HuH-7.5 (cell line): ENCODE measurements at regions not wholly inside any gene's neighbourhood (a gene's known extent, or its start where the extent isn't known, plus 50 kb on each side); places are given as distances from the start of the nearest gene placed in this dataset.
A peak's percentile ranks its signal among the peaks of the same experiment; 100 is the strongest.
"Not testable (repeated sequence)": the region's sequence is repeated elsewhere in the genome, so short reads cannot be mapped to it uniquely, and the experiment has no call there.

Source experiments
- DNase-seq: peaks from one replicate; pipeline ENCODE4 v3.0.0; 2011; ENCODE audit warnings: low spot score

DNA sequence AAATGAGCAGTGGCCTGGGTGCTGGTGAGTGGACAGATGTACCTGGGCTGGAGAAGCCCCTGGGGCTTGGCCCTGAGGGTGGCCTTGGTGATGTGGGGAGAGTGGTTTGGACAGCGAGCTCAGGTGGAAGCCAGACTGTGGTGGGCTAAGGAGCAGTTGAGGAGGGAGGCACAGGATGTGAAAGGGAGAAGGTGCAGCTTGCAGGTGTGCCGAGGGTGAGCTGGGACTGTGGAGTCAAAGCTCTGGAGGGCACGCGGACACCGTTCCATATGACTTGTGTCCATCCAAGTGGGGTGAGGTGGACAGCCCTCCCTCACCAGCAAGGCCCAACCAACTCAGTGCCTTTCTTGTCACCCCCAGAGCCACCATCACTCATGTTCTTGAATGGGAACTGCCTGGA, 170.8 kb upstream of the ZNF267 start:
- DNase-seq, result no peak

DNA sequence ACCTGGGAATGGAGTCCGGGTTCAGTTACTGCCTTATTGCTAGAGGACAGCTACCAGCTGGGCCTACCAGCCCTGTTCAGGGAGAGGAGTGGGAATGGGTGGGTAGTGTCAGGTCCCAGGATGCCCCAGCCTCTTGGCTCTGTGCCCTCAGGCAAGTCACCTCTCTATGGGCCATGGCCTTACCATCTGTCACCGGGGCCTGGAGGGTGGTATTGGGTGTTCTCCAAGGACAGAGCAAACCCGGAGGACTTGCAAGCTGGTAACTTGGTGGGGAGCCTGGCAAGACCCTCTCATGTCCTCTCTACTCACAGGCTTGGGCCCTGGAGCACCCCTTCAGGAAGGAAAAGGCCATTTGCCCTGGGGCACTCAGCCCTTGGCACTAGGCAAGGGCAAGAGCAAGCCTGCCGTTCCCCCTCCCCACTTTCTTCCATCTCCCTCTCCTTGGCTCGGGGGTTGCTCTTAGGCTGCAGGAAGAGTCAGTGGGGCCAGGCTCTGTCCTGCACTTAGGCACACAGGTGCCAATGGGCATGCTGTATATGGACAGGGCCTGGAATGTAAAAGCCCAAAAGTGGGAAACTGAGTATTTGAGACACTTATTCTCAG, 170.0 kb upstream of the ZNF267 start:
- DNase-seq, result no peak

DNA sequence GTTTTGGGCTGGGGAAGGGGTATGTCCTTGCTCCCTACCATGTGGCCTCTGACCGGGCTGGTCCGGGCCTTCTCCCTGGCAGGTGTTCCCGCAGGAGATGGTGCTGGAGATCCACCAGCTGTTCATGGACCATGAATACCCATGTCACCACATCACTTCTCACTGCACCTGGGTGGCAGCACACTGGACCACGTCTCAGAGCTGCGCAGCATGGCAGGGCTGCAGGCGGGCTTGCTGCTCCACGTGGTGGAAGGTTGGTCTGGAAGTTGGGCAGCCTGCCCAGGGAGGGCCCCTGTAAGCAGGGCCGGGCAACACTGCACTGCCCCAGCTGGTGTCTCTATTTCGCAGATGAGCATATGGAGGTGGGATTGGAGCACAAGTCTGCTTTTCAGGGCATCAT, 169.5 kb upstream of the ZNF267 start:
- DNase-seq, result no peak

DNA sequence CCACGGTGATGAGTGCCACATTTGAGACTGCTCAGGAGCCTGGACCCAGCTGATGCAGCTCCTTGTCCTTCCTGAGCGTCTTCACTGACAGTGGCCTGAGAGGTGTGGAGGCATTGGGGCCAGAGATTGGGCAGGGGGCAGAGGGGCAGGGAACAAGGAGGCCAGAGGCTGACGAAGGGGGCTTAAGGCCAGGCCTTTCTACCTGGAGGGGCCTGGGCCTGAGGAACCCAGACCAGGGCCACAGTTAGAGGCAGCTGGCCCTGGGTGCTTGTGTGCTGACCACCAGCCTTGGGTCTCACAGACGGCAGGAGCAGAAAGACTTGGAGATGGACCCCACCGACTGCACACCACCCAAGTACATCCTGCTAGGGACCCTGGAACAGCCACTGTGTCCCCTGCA, 168.2 kb upstream of the ZNF267 start:
- no peak for DNase-seq

DNA sequence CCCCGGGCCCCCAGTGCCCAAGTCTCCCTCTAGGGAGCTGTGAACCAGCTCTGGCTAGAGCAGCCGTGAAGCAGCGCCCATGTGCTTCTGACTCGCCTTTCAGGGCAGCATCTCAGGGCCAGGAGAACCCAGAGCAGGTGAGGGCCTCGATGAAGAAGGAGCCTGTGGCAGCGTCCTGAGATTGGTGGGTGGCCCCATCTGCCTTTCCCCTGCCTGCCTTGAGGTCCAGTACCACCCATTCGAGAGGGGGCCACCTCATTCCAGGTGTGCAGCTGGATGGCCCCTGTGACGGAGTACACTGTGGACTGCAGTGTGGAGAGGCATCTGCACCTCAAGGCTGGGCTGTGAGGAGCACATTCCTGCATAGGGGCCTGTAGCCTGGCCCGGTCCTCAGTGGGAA, 167.3 kb upstream of the ZNF267 start:
- DNase-seq, result no peak

DNA sequence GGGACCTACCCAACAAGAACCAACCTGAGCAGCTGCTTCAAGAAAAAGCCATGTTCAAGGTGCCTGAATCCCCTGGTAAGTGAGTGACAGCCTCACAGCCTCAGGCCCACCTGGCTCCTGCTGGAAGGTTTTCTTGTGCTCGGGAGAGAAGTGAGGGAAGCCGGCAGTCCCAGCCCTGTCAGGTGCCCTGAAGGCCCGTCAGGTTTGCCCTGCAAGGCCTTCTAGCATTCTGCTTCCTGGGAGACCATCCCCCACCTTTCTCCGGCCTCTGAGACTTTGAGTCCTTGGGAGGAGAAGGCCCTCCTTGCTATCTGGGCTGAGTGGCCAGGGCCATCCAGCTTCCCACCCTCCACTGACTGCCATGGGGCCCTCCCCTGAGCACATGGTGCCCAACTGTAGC, 166.7 kb upstream of the ZNF267 start:
- DNase-seq, result no peak

DNA sequence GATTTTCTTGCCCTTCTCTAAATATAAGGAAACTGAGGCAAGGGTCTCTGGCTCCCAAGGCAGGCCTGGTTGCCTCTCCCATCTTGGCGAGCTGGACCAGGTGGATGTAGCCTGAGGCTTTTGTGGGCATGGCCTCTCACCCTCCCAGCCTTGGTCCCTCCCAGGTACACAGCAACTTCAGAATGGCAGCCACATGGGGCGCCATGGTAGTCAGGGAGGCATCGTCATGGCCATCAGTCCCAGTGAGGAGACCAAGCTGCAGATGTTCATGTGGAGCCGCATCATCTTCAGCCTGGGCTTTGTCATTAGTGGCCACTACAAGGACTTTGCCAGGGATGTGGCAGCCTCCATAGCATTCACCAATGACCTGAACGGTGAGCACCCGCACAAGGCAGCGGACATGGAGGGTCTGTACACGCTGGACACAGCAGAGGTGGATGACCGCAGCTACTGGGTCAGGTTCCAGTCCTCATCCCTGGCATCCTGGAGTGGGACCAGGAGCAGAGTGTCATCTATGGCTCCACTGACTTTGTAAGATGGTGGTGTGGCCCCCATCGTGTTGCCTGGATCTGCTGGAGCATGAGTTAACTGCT, 165.8 kb upstream of the ZNF267 start:
- DNase-seq, result no peak

DNA sequence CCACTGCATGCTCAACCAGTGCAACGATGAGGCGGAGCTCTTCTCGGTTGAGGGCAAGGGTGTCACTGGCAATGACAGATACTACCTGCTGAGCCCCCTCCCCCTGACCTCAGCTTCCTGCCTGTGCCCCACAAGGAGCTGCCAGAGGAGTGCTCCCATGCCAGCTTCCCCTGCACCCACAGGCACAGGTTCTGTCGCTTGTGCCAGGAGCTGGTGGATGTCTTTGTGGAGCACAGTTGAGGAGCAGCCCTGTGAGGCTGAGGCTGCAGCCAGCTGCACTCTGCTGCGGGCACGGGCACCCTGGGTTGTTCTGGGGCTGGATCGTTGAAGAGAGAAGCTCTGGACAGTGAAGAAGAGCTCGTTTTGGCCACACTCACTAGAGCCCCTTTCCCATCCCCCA, 165.3 kb upstream of the ZNF267 start:
- no peak for DNase-seq

DNA sequence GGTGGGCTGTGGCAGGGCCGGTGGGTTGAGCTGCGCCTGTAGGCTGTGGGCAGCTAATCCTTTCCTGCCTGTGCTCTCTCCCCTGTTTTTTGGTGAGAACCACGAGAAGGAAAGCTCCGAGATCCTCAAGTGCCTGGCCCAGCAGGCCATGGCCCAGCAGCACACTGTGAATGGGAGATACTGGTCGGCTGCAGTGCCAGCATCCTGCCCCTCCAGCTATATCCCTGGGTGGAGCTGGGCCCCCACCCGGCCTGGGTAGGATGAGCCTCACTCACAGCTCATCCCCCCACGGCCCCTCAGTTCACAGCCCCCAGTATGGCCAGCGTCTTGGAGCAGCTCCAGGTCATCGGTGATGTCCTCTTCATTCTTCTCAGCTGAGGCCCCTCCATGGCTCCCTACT, 164.4 kb upstream of the ZNF267 start:
- DNase-seq, result no peak

DNA sequence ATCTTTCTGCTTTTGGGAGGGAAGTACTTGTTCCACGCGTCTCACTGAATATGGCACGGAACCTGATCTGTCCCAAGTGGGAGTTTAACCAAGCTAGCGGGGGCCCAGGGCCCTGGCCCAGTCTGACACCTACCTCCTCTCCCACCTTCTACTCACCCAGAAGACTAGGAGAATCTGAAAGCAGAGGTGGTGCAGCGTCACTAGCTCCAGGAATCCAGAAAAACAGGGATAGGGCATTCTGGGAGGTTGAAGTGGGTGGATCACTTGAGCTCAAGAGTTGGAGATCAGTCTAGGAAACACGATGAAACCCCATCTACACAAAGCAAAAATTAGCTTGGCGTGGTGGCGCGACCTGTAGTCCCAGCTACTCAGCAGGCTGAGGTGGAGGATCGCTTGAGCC, 163.5 kb upstream of the ZNF267 start:
- no peak for DNase-seq

DNA sequence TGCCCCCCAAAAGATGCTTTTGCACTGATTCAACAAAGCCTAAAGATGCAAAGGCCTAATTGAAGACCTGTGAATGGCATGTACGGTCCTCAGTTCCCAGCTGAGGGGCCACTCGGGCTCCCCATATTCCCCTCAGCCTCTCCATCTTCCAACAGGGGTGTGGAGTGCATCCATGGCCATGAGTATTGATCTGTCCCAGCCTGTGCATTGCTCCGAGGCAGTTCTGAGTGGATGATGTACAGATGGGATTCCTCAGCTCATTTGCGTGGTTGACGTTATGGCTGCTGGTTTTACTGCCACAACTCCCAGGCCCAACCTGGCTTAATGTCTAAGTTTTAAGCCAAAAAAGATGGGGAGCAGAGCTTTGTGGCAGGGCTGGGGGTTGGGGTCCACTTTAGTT, 162.7 kb upstream of the ZNF267 start:
- no peak for DNase-seq

DNA sequence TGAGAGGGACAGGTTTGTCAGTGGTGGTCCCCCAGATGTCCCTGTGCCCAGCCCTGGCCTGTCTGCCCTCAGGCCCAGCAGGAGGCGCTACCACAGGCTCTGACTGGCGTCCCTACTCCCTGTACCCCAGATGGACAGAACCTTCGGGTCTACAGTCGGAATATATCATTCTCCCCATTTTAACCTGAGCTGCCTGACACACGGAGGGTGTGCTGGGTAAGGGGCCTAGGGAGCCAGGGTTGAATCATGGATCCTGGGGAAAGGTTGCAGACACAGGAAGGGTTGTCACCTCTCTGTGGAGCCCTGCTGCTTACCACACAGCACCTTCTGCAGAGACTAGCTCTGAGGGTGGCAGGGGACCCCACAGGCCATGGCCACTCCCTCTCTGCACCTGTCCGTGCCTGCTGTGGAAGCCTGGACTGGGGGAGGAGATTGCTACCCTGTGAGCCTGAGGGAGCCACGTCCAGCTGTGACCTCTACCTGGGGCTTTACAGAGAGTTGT, 162.2 kb upstream of the ZNF267 start:
- DNase-seq, result no peak

DNA sequence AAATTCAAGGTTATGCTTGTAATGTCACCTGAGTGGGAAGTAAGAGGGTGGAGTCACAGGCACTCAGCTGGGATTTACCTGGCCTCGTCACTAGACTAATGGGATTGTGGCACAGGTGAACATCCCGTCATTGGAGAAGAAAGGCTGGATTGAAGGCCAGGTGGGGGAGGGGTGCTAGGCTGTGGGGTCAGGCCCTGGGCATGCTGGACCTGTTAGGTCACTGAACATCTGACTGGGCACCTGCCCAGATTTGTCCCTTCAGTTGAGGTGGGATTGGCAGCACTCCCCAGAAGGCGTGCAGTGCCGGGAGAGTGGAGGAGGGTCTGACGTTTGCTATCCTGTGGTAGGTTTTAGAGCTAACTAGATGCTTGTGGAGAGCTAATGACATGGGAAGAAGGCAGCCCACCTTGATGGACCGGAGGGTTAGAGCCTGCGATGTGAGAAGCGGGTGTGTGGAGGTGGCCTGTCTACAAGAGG, 161.5 kb upstream of the ZNF267 start:
- no peak for DNase-seq

DNA sequence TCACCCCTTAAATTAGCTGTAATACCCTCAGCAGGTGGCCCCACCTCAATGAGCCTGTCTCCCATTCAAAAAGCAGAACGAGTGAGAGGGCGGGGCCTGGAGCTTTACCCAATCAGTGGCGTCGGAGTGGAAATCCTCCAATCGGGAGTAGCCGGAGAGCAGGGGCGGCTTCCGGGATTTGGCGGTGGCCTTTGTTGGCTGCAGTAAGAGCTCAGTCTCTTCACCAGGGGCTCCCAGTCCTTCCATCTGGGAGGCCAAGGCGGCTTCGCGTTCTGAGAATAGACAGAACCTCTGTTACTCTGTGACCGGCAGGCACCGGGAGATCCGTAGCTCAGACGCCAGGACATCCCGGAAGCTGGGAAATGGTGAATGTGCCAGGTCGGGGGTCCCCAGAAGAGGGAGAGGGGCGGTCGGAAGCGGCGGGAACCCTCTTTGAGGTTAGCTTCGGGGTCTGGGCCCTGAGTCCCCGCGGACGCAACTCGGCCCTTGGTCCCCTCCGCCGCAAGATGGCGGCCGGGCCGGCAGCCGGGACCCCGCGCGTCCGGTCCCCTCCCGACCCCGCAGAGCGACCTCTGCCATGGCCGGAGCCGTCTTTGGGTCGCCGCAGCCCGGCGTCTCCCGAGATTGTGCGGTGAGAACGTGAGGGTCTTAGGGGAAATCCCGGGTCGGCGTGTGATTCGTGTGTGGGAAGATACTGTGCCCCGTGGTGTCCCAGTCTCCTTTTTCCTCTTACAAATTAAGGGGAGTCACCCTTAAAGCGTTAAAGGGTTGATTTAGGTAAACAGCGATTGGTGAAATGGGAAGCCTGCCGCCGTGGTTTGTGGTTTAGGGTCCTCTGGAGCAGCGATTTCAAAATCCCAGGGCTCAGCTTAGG, 160.3 kb upstream of the ZNF267 start:
- DNase-seq, result peak; percentile 89

DNA sequence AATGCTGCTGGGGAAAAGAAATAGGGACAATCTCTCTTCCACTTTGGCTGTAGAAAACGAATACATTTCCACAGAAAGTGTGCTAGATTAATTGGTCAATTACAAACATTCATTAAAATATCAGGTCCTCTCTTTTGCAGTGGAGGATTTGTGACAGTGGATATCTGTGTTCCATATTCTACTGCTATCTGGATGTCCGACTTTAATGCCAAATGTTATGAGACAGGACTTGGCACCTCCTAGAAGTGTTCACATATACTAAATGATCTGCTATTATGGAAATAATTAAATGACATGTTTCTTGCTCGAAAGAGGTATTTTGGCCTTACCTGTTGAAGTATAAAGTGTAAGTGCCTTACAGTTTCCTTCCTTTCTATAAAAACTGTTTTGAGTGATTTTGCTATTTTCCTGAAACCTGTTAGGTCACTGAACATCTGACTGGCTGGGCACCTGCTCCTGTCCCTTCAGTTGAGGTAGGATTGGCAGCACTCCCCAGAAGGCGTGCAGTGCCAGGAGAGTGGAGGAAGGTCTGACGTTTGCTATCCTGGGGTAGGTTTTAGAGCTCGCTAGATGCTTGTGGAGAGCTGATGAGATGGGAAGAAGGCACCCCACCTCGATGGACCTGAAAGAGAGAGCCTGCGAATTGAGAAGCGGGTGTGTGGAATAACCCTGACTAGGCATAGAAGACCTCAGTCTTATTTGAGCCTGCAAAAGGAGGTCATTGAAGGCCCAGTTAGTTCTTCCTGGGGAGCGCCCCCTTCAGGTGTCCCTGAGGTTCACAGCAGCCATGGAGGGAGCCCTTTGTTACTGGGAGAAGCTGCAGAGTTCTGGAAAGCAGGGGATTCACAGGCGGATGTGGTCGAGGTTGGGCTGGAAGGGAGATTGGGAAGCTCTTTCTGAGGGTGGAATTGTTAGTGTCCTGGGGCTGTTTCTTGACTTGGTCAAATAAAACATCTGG, 159.4 kb upstream of the ZNF267 start:
- DNase-seq, result no peak

DNA sequence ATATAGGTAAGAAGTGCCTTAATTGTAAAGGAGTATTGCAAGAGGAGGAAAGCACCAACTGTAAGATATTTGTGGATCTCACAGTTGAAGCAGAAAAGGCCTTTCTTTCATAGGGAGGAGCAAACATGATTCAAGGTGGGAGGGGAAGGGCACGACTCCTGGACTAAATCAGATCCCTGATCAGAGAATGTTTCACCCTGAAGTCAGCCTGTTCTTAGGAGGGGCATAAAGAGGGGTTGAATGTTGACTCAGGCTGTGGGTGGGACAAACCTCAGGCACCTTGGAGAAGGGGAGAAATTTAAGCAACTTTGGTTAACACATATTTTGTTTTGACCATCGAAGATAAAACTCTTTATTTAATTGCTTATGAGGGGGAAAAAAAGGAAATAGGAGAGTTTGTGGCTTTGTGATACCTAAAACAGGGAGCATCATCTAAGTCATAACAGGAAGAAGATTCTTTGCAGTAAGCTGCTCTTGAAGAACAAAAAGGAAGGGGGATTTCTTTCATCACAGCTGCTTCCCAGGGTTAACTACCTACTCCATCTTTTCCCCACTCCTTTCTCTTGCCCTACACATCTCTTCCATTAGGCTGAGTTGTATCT, 158.6 kb upstream of the ZNF267 start:
- no peak for DNase-seq

DNA sequence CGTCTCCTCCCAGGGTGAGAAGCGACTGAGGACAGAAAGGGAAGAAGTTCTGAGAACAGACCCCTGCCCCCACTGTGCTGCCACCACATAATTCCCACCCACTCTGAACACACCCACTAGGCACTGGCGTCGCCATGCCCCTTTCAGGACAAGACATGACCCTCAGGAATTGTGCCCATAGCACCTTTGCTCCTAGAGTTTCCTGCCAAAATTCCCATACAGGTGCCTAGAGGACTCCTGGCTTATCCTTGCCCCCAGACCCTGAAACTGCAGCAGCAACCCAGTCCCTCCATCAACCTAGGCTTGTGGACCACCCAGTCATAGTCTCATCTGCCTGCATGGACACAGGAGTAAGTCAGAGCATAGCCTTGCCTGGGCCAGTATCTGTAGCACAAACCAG, 157.7 kb upstream of the ZNF267 start:
- no peak for DNase-seq

DNA sequence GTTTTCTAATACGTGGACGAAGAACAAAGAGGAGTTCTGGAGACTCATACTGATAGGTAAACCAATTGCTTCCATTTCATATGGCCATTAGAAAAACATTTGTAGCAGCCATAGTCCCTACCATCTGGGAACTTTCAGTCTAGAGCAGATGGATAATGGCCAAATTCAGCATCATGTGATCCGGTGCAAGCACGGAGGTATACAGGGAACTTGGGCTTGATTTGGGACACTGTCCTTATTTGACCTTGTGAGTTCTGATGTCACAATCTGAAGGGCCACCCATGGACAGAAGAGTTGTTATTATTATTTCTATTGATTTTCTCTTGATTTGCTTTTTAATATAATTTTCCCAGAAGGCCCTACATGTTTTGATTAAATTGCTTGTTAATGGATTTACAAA, 154.6 kb upstream of the ZNF267 start:
- DNase-seq, result no peak

DNA sequence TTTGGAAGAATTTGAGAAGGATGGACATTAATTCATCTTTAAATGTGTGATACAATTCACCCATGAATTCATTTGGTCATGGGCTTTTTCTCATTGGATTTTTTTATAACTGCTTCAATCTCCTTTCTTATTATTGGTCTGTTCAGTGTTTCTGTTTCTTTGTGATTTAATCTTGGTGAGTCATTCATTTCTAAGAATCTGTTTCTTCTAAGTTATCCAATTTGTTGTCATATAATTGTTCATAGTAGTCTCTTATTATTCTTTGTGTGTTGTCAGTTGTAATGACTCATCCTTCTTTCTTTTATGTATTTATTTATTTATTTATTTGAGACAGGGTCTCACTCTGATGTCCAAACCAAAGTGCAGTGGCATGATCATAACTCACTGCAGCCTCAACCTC, 146.1 kb upstream of the ZNF267 start:
- no peak for DNase-seq

DNA sequence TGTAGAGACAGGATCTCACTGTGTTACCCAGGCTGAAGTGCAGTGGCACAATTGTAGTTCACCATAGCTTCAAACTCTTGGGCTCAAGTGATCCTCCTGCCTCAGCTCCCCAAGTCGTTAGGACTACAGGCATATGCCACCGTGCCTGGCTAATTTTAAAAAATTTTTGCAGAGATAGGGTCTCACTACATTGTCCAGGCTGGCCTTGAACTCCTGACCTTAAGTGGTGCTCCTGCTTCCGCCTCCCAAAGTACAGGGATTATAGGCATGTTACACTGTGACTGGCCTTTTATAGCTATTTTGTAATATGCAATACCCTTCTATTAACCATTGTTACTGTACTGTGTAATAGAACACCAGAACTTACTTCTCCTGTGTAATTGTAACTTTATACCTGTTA, 139.3 kb upstream of the ZNF267 start:
- no peak for DNase-seq

DNA sequence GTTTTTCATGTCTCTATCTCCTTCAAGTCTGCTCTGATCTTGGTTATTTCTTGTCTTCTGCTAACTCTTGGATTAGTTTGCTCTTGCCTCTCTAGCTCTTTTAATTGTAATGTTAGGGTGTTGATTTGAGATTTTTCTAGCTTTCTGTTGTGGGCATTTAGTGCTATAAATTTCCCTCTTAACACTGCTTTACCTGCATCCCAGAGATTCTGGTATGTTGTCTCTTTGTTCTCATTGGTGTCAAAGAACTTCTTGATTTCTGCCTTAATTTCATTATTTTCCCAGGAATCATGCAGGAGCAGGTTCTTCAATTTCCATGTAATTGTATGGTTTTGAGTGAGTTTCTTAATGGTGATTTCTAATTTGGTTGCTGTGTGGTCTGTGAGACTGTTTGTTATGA, 128.5 kb upstream of the ZNF267 start:
- not testable (repeated sequence) for DNase-seq

DNA sequence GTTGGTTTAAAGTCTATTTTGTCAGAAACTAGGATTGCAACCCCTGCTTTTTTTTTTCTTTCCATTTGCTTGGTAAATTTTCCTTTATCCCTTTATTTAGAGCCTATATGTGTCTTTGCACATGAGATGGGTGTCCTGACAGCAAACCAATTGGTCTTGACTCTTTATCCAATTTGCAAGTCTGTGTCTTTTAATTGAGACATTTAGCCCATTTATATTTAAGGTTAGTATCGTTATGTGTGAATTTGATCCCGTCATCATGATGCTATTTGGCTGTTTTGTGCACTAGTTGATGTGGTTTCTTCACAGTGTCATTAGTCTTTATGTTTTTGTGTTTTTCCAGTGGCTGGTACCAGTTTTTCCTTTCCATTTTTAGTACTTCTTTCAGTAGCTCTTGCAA, 127.7 kb upstream of the ZNF267 start:
- DNase-seq, result no peak
